HCEC 1CT (cell line): ENCODE measurements at regions not wholly inside any gene's neighbourhood (a gene's known extent, or its start where the extent isn't known, plus 50 kb on each side); places are given as distances from the start of the nearest gene placed in this dataset.

Experiments
- DNase-seq: peaks from one replicate; pipeline ENCODE4 v3.0.0-alpha.2; 2017

GRCh38 chr2:136362676-136363390 lies 244.9 kb upstream of the CXCR4 start:
- DNase-seq, result no peak

GRCh38 chr2:136361521-136361920 lies 243.6 kb upstream of the CXCR4 start:
- DNase-seq, result no peak

- no peak for DNase-seq
Measured at GRCh38 chr2:136360790-136361189, 242.8 kb upstream of the CXCR4 start.

- no peak for DNase-seq
Measured at GRCh38 chr2:136359121-136359965, 241.4 kb upstream of the CXCR4 start.

GRCh38 chr2:136358576-136358975 lies 240.6 kb upstream of the CXCR4 start:
- DNase-seq, result no peak

- DNase-seq, result no peak
Measured at GRCh38 chr2:136357007-136357380, 239.0 kb upstream of the CXCR4 start.

- no peak for DNase-seq
Measured at GRCh38 chr2:136356125-136357006, 238.4 kb upstream of the CXCR4 start.

- no peak for DNase-seq
Measured at GRCh38 chr2:136351684-136352083, 233.7 kb upstream of the CXCR4 start.

- no peak for DNase-seq
Measured at GRCh38 chr2:136347981-136348380, 230.0 kb upstream of the CXCR4 start.

- DNase-seq, result no peak
Measured at GRCh38 chr2:136344339-136344738, 226.4 kb upstream of the CXCR4 start.

- no peak for DNase-seq
Measured at GRCh38 chr2:136342138-136342537, 224.2 kb upstream of the CXCR4 start.

GRCh38 chr2:136334967-136335366 lies 217.0 kb upstream of the CXCR4 start:
- DNase-seq, result no peak

- no peak for DNase-seq
Measured at GRCh38 chr2:136332436-136333095, 214.6 kb upstream of the CXCR4 start.

GRCh38 chr2:136331226-136331625 lies 213.3 kb upstream of the CXCR4 start:
- DNase-seq, result no peak

- no peak for DNase-seq
Measured at GRCh38 chr2:136328207-136328795, 210.4 kb upstream of the CXCR4 start.

GRCh38 chr2:136327162-136327852 lies 209.4 kb upstream of the CXCR4 start:
- no peak for DNase-seq

- DNase-seq, result no peak
Measured at GRCh38 chr2:136325844-136326331, 207.9 kb upstream of the CXCR4 start.

- DNase-seq, result no peak
Measured at GRCh38 chr2:136324966-136325365, 207.0 kb upstream of the CXCR4 start.

GRCh38 chr2:136323935-136324334 lies 206.0 kb upstream of the CXCR4 start:
- no peak for DNase-seq

GRCh38 chr2:136323195-136323594 lies 205.2 kb upstream of the CXCR4 start:
- no peak for DNase-seq

- no peak for DNase-seq
Measured at GRCh38 chr2:136322428-136322827, 204.5 kb upstream of the CXCR4 start.

- no peak for DNase-seq
Measured at GRCh38 chr2:136319651-136320050, 201.7 kb upstream of the CXCR4 start.
